ENCODE measurements at regions not wholly inside any gene's neighbourhood (a gene's known extent, or its start where the extent isn't known, plus 50 kb on each side); places are given as distances from the start of the nearest gene placed in this dataset.

GRCh38 chr18:11307716-11308115 is 158.3 kb upstream of the PIEZO2 start:
- DNase-seq: no peak

GRCh38 chr18:11305507-11305906 is 156.1 kb upstream of the PIEZO2 start:
- DNase-seq: no peak

GRCh38 chr18:11304928-11305327 is 155.6 kb upstream of the PIEZO2 start:
- DNase-seq: no peak

GRCh38 chr18:11296946-11297345 is 147.6 kb upstream of the PIEZO2 start:
- no peak for DNase-seq

GRCh38 chr18:11293794-11294193 is 144.4 kb upstream of the PIEZO2 start:
- DNase-seq: no peak

- DNase-seq: no peak
Observed at GRCh38 chr18:11290786-11291185, 141.4 kb upstream of the PIEZO2 start.

GRCh38 chr18:11289248-11289647 is 139.9 kb upstream of the PIEZO2 start:
- DNase-seq: no peak

GRCh38 chr18:11288401-11288800 is 139.0 kb upstream of the PIEZO2 start:
- DNase-seq: no peak

GRCh38 chr18:11286431-11286830 is 137.1 kb upstream of the PIEZO2 start:
- no peak for DNase-seq

- no peak for DNase-seq
Observed at GRCh38 chr18:11284811-11285210, 135.4 kb upstream of the PIEZO2 start.

GRCh38 chr18:11284349-11284748 is 135.0 kb upstream of the PIEZO2 start:
- no peak for DNase-seq

GRCh38 chr18:11283479-11284161 is 134.3 kb upstream of the PIEZO2 start:
- DNase-seq: no peak

- DNase-seq: no peak
Observed at GRCh38 chr18:11279461-11279860, 130.1 kb upstream of the PIEZO2 start.

GRCh38 chr18:11276678-11277077 is 127.3 kb upstream of the PIEZO2 start:
- no peak for DNase-seq

GRCh38 chr18:11274144-11274794 is 124.9 kb upstream of the PIEZO2 start:
- DNase-seq: no peak

- DNase-seq: no peak
Observed at GRCh38 chr18:11272516-11272915, 123.1 kb upstream of the PIEZO2 start.

GRCh38 chr18:11271954-11272353 is 122.6 kb upstream of the PIEZO2 start:
- no peak for DNase-seq

- DNase-seq: no peak
Observed at GRCh38 chr18:11269257-11269656, 119.9 kb upstream of the PIEZO2 start.

GRCh38 chr18:11268741-11269233 is 119.4 kb upstream of the PIEZO2 start:
- DNase-seq: no peak

GRCh38 chr18:11268153-11268552 is 118.8 kb upstream of the PIEZO2 start:
- no peak for DNase-seq

GRCh38 chr18:11266781-11267480 is 117.6 kb upstream of the PIEZO2 start:
- DNase-seq: no peak

GRCh38 chr18:11261486-11261885 is 112.1 kb upstream of the PIEZO2 start:
- no peak for DNase-seq

- no peak for DNase-seq
Observed at GRCh38 chr18:11260961-11261461, 111.6 kb upstream of the PIEZO2 start.

Data from activated CD4-positive, alpha-beta T cell treated with anti-CD3 and anti-CD28 coated beads, Interleukin-2, amount 50 U/mL, for 4 hours (primary cell).